Mucosa of descending colon (tissue), 3 donors: ENCODE measurements at regions not wholly inside any gene's neighbourhood (a gene's known extent, or its start where the extent isn't known, plus 50 kb on each side); places are given as distances from the start of the nearest gene placed in this dataset.

Source experiments
- ATAC-seq: fragments of 200-7000 bp; cut with Tn5 transposase; one replicate; pipeline ENCODE4 v1.9.1; 2020; ENCODE audit warnings: mild to moderate bottlenecking, moderate library complexity
- DNase-seq, 3 donors: peaks; one replicate each; pipeline ENCODE4 v3.0.0-alpha.2; 2020
- H3K36me3 ChIP-seq: fragments of 200-600 bp; one replicate; pipeline ENCODE4 v1.8.0; 2021; ENCODE audit warnings: low read depth, mild to moderate bottlenecking
- H3K4me1 ChIP-seq: fragments of 200-600 bp; one replicate; pipeline ENCODE4 v1.8.0; 2021; ENCODE audit warnings: low read depth, mild to moderate bottlenecking
- H3K4me3 ChIP-seq: fragments of 200-600 bp; one replicate; pipeline ENCODE4 v1.8.0; 2021; ENCODE audit warnings: mild to moderate bottlenecking
- H3K9me3 ChIP-seq: fragments of 200-600 bp; one replicate; pipeline ENCODE4 v1.8.0; 2021; ENCODE audit warnings: mild to moderate bottlenecking
- intact Hi-C, 2 donors: fragments of 100-400 bp; cut with DNase I in 1 of 2; cut with micrococcal nuclease in 1 of 2; formaldehyde crosslinking; loops; one replicate each; pipeline versions ENCODE4 v1.11.0 to v1.11.1; 2022; cut with DNase I, micrococcal nuclease
- TF ChIP-seq, protein P1 (sequence below): fragments of 200-600 bp; IDR thresholded peaks from one replicate; pipeline ENCODE4 v1.8.0; 2022; ENCODE audit warnings: antibody characterized with exemption, mild to moderate bottlenecking
- donor health status: DM: no; HTN: no; CAD: no; lungs with moderate emphysema.
- donor health status: DM: no; HTN: no; CAD: no.
- donor health status: DM: no; HTN: yes; CAD: no.

DNA sequence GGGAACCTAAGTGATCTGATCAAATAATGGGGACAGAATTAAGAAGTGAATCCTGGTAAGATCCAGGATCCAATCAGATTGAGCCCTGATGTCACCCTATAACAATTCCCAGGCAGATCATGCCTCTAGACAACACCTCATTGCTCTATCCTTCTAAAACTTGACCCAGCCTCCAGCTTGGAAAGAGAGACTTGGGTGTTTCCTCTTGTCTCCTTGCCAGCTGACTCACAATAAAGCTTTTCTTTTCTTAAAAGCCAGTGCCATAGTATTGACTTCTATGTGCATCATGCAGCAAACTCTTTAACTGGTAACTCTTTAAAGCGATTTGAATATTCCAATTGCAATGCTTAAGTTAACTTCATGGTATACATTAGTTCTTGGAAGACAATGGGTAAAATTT is 109.6 kb upstream of the CHORDC1 start:
- TF ChIP-seq, protein P1, sequence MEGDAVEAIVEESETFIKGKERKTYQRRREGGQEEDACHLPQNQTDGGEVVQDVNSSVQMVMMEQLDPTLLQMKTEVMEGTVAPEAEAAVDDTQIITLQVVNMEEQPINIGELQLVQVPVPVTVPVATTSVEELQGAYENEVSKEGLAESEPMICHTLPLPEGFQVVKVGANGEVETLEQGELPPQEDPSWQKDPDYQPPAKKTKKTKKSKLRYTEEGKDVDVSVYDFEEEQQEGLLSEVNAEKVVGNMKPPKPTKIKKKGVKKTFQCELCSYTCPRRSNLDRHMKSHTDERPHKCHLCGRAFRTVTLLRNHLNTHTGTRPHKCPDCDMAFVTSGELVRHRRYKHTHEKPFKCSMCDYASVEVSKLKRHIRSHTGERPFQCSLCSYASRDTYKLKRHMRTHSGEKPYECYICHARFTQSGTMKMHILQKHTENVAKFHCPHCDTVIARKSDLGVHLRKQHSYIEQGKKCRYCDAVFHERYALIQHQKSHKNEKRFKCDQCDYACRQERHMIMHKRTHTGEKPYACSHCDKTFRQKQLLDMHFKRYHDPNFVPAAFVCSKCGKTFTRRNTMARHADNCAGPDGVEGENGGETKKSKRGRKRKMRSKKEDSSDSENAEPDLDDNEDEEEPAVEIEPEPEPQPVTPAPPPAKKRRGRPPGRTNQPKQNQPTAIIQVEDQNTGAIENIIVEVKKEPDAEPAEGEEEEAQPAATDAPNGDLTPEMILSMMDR = no peak
- DNase-seq (no peak), ATAC-seq (no peak)
- Histone ChIP-seq H3K4me1 (no peaks in the 10 kb centered on the region), H3K9me3 (no peaks in the 10 kb centered on the region), H3K36me3 (no peaks in the 10 kb centered on the region), H3K4me3 (no peak overlapping the region)
- intact Hi-C loops = no loop called here

DNA sequence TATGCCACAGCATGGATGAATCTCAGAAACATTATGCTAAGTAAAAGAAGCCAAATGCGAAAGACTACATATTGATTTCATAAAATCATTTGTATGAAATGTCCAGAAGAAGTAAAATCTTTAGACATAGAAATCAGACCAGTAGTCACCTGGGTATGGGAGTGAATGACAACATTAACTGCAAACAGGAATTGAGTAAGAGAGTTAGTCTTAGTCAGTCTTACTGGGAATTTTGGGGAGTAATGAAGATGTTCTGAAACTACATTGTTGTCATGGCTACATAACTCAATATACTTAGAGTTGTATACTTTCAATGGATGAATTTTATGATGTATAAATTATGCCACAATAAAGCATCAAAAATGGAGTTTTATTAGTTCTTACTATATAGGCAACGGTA is 107.8 kb upstream of the CHORDC1 start:
- ATAC-seq (no peak), DNase-seq (no peak)
- H3K9me3 ChIP-seq = no peaks in the 10 kb centered on the region
- H3K4me1 ChIP-seq = no peaks in the 10 kb centered on the region
- TF ChIP-seq, protein P1 = no peak
- H3K36me3 ChIP-seq = no peaks in the 10 kb centered on the region
- no peak overlapping the region for H3K4me3 ChIP-seq
- intact Hi-C loops = no loop called here

DNA sequence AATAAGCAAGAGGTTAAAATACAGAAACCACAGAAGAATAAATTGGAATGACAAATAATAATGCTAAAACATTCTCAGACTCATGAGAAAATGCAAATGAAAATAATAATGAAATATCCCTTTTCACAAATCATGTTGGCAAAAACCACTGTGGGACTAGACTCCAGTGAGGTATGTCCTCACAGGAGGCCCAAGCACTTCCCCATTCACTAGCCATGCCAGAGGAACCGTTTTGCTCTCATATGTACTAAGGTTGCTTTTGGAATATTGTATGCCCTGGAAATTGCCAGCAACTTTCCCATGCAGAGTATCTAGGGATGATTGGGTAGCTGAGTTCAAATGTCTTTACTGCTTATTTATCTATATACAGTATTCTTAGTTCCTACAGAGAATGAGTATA is 106.2 kb upstream of the CHORDC1 start:
- Histone ChIP-seq H3K9me3 (no peaks in the 10 kb centered on the region), H3K36me3 (no peaks in the 10 kb centered on the region), H3K4me1 (no peaks in the 10 kb centered on the region), H3K4me3 (no peak overlapping the region)
- no peak for DNase-seq
- ATAC-seq = no peak
- intact Hi-C loops = no loop called here
- TF ChIP-seq, protein P1 = no peak

DNA sequence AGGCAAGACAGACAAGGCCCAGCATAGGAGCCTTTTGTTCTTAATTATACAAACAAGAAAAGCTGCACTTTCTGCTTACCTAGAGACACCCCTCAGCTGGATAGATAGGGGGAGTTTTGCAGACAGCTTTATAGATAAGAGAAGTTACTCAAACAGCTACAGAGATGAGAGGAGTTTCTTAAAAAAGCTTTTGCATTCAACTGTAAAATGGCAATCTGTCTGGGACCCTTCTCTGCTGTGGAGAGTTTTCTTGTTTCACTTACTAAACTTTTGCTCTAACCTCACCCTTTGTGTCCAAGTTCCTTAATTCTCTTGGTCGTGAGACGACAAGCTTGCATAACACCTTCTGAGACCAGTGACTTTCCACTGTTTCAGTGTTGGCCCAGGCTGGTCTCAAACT is 103.8 kb upstream of the CHORDC1 start:
- Histone ChIP-seq H3K9me3 (no peaks in the 10 kb centered on the region), H3K4me3 (no peak overlapping the region), H3K36me3 (no peaks in the 10 kb centered on the region), H3K4me1 (no peaks in the 10 kb centered on the region)
- intact Hi-C loops = no loop called here
- DNase-seq (no peak), ATAC-seq (no peak)
- TF ChIP-seq, protein P1 = no peak

DNA sequence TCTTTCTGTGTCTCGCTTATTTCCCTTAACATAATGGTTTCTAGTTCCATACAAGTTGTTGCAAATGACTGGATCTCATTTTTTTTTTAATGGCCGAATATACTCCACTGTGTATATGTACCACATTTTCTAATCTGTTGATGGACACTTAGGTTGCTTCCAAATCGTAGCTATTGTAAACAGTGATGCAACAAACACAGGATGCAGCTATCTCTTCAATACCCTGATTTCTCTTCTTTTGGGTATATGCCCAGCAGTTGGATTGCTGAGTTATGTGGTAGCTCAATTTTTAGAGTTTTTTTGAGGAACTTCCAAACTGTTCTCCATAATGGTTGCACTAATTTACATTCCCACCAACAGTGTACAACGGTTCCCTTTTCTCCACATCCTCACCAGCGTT is 100.4 kb upstream of the CHORDC1 start:
- ATAC-seq (no peak), DNase-seq (no peak)
- TF ChIP-seq, protein P1 = no peak
- H3K4me3 ChIP-seq = no peak overlapping the region
- intact Hi-C loops = no loop called here
- no peaks in the 10 kb centered on the region for H3K9me3 ChIP-seq
- H3K4me1 ChIP-seq = no peaks in the 10 kb centered on the region
- H3K36me3 ChIP-seq = no peaks in the 10 kb centered on the region

DNA sequence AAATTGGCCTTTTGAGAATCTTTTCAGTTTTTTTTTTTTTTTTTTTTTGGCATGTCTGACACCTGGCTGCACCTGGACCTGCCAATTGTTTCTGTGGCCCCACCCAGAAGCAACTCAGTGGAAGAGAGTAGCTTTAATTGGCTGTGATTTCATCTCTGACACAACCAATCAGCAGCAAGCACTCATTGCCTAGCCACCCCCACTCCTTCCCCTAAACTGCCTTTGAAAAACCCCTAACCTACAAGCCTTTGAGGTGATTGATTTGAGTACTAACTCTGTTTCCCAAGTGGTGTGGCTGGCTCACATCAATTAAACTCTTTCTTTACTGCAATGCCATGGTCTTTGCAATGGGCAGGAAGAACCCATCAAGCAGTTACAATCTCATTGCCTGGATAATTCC is 98.2 kb upstream of the CHORDC1 start:
- intact Hi-C loops = no loop called here
- H3K36me3 ChIP-seq = no peaks in the 10 kb centered on the region
- no peaks in the 10 kb centered on the region for H3K4me1 ChIP-seq

More for the DNA sequence above, 98.2 kb upstream of the CHORDC1 start:
- TF ChIP-seq, protein P1 = no peak
- no peak for DNase-seq
- ATAC-seq = no peak
- no peaks in the 10 kb centered on the region for H3K9me3 ChIP-seq
- H3K4me3 ChIP-seq = no peak overlapping the region
